ENCODE measurements at regions not wholly inside any gene's neighbourhood (a gene's known extent, or its start where the extent isn't known, plus 50 kb on each side); places are given as distances from the start of the nearest gene placed in this dataset.

- dilution Hi-C loops (cut with MboI; ENCODE audit: extremely low pct_ligation_motif_present, low sequenced_read_pairs) = no loop called here
- no peak overlapping the region for H3K9ac ChIP-seq (replicated peaks; ENCODE audit: extremely low read depth, insufficient read depth, low read length)
- intact Hi-C loops (cut with micrococcal nuclease) = no loop called here
- POLR2A ChIA-PET = no interaction called here
- no peaks in the 10 kb centered on the region for H3K9me3 ChIP-seq (replicated peaks; ENCODE audit: control insufficient read depth, insufficient read depth, low read length)
- TF ChIP-seq MYC (IDR thresholded peaks at IDR 0.05; ENCODE audit: low read depth, low read length) = no peak
- TF ChIP-seq FOS (IDR thresholded peaks at IDR 0.05; ENCODE audit: borderline replicate concordance, insufficient read depth, low read length) = no peak
- no peak for TF ChIP-seq CTCF (IDR thresholded peaks at IDR 0.05; ENCODE audit: extremely low read depth in 1 of 2, insufficient read depth in 1 of 2, low read depth in 1 of 2, low read length in 2 of 2)
- no peak for TF ChIP-seq POLR2A (IDR thresholded peaks at IDR 0.05; ENCODE audit: low read depth, low read length)
- no peak for TF ChIP-seq POLR2AphosphoS5 (IDR thresholded peaks at IDR 0.05; ENCODE audit: insufficient read depth, low read depth, low read length)
- TF ChIP-seq EZH2 (IDR thresholded peaks at IDR 0.05; ENCODE audit: borderline replicate concordance, low read depth, low read length, severe bottlenecking) = no peak
- no peak for TF ChIP-seq JUN (IDR thresholded peaks at IDR 0.05; ENCODE audit: borderline replicate concordance, insufficient read depth, insufficient read length, low read depth)
- no peak for TF ChIP-seq GATA2 (IDR thresholded peaks at IDR 0.05; ENCODE audit: insufficient read depth, insufficient read length, low read depth, low read length)
- no peak for TF ChIP-seq MAX (IDR thresholded peaks at IDR 0.05; ENCODE audit: insufficient read depth, insufficient read length)
- no peak overlapping the region for H3K4me3 ChIP-seq (replicated peaks in 1 of 3; ENCODE audit: insufficient read depth in 1 of 3, low read depth in 1 of 3, low read length in 3 of 3)
- no TSS peak for BruUV-seq (replicated peaks)
- H3K4me2 ChIP-seq (ENCODE audit: insufficient read depth, low read length) = no peak overlapping the region
- no peaks in the 10 kb centered on the region for H3K36me3 ChIP-seq (ENCODE audit: control insufficient read depth in 2 of 2, extremely low read depth in 1 of 2, insufficient read depth in 2 of 2, low read length in 2 of 2)
- no peaks in the 10 kb centered on the region for H3K79me2 ChIP-seq (ENCODE audit: control insufficient read depth, insufficient read depth, low read length)
- FAIRE-seq (no peak), DNase-seq (ENCODE audit: low read depth, low spot score) (no peak)
- H3K4me1 ChIP-seq (ENCODE audit: control insufficient read depth, extremely low read depth, insufficient read depth, low read length) = no peaks in the 10 kb centered on the region
- no peaks in the 10 kb centered on the region for H3K27me3 ChIP-seq (ENCODE audit: control insufficient read depth in 2 of 2, insufficient read depth in 2 of 2, low read length in 2 of 2)
- H3K27ac ChIP-seq (ENCODE audit: insufficient read depth, low read depth, low read length) = no peak overlapping the region
- H2AFZ ChIP-seq (ENCODE audit: low read depth, low read length) = no peak overlapping the region
- CTCF ChIA-PET = no interaction called here
- H4K20me1 ChIP-seq (replicated peaks; ENCODE audit: control insufficient read depth, extremely low read depth, insufficient read depth, low read length) = no peaks in the 10 kb centered on the region
- no peaks in the 10 kb centered on the region for H3K9me1 ChIP-seq (replicated peaks; ENCODE audit: control insufficient read depth, extremely low read depth, insufficient read depth, low read length)
Measured at GRCh38 chr2:75982719-75983118, 272.0 kb upstream of the GCFC2 start.

Measured in endothelial cell of umbilical vein (primary cell).